B cell (primary cell): ENCODE measurements at regions not wholly inside any gene's neighbourhood (a gene's known extent, or its start where the extent isn't known, plus 50 kb on each side); places are given as distances from the start of the nearest gene placed in this dataset.

ENCODE experiments used
- ATAC-seq: fragments of 200-7000 bp; cut with Tn5 transposase; one replicate; pipeline ENCODE4 v1.10.0; 2021; ENCODE audit warnings: low read depth, mild to moderate bottlenecking, moderate number of reproducible peaks, moderate library complexity
- CTCF ChIA-PET: fragments of 350-600 bp; sonication (Branson Sonifier 250); formaldehyde crosslinking; loops from one replicate; lab custom pipeline; 2021; ENCODE audit warnings: antibody characterized with exemption, inconsistent platforms; lab: Charles Lee
- POLR2A ChIA-PET: fragments of 350-600 bp; sonication (Branson Sonifier 250); formaldehyde crosslinking; loops from one replicate; lab custom pipeline; 2021; ENCODE audit warnings: antibody characterized with exemption; lab: Charles Lee
- DNase-seq: peaks from one replicate; pipeline ENCODE4 v3.0.0; 2013
- H2AFZ ChIP-seq: 2 replicates; pipeline ENCODE4 v1.6.1; 2012; ENCODE audit warnings: mild to moderate bottlenecking, low read depth, low read length; ENCODE audit not compliant: insufficient read depth, poor library complexity, severe bottlenecking
- H3K27ac ChIP-seq, 2 donors: 1 replicate in 1 of 2; 2 replicates in 1 of 2; pipeline ENCODE4 v1.5.1; 2012 to 2013; ENCODE audit warnings: low read length in 2 of 2, mild to moderate bottlenecking in 2 of 2, moderate library complexity in 1 of 2
- H3K27me3 ChIP-seq, 4 experiments: fragments of 200-600 bp in 1 of 4; sonication (generic) in 1 of 4; replicated peaks in 1 of 4; 1 replicate in 2 of 4; 2 replicates in 2 of 4; pipeline versions ENCODE4 v1.6.1 to v1.7.0; 2013 to 2016; ENCODE audit warnings: low read length in 3 of 4, mild to moderate bottlenecking in 2 of 4, mixed read lengths in 1 of 4, moderate library complexity in 1 of 4; ENCODE audit not compliant: insufficient read depth in 4 of 4, control insufficient read depth in 3 of 4; ENCODE audit errors: control extremely low read depth in 1 of 4
- H3K36me3 ChIP-seq, 2 experiments: replicated peaks in 1 of 2; 1 replicate in 1 of 2; 2 replicates in 1 of 2; pipeline versions ENCODE4 v1.6.1 to v1.7.1; 2013; ENCODE audit warnings: low read length in 1 of 2; ENCODE audit not compliant: insufficient read depth in 2 of 2, control insufficient read depth in 1 of 2; ENCODE audit errors: control extremely low read depth in 1 of 2, extremely low read depth in 1 of 2
- H3K4me1 ChIP-seq, 2 donors: fragments of 200-600 bp in 1 of 2; sonication (generic) in 1 of 2; 1 replicate in 1 of 2; 2 replicates in 1 of 2; pipeline versions ENCODE4 v1.5.1 to v1.6.1; 2013 to 2017; ENCODE audit warnings: low read length in 2 of 2; ENCODE audit not compliant: control insufficient read depth in 2 of 2, insufficient read depth in 2 of 2
- H3K4me2 ChIP-seq: replicated peaks from 2 replicates; pipeline ENCODE3; 2012; ENCODE audit warnings: mild to moderate bottlenecking, low read depth, low read length; ENCODE audit not compliant: poor library complexity, severe bottlenecking
- H3K4me3 ChIP-seq, 5 experiments: fragments of 200-600 bp in 1 of 5; sonication (generic) in 1 of 5; 1 replicate in 3 of 5; 2 replicates in 2 of 5; pipeline versions ENCODE4 v1.5.1 to v1.7.0; 2011 to 2016; ENCODE audit warnings: low read length in 4 of 5, mild to moderate bottlenecking in 4 of 5, low read depth in 2 of 5, control low read depth in 1 of 5, moderate library complexity in 1 of 5; ENCODE audit not compliant: insufficient read depth in 1 of 5; ENCODE audit errors: control extremely low read depth in 1 of 5, extremely low read depth in 1 of 5
- H3K79me2 ChIP-seq: fragments of 200-600 bp; sonication (generic); one replicate; pipeline ENCODE4 v1.6.0; 2016; ENCODE audit warnings: low read length; ENCODE audit not compliant: control insufficient read depth, insufficient read depth
- H3K9ac ChIP-seq: fragments of 200-600 bp; sonication (generic); 2 replicates; pipeline ENCODE4 v1.6.1; 2017; ENCODE audit warnings: mild to moderate bottlenecking, low read length, moderate library complexity
- H3K9me3 ChIP-seq, 3 donors: one replicate each; pipeline versions ENCODE4 v1.6.1 to v1.7.1; 2013; ENCODE audit warnings: low read length in 2 of 3; ENCODE audit not compliant: control insufficient read depth in 2 of 3, insufficient read depth in 1 of 3; ENCODE audit errors: control extremely low read depth in 1 of 3
- H4K20me1 ChIP-seq: 2 replicates; pipeline ENCODE4 v1.6.0; 2012; ENCODE audit warnings: mild to moderate bottlenecking, low read length; ENCODE audit not compliant: insufficient read depth, control insufficient read depth, poor library complexity, severe bottlenecking
- H3K27ac Mint-ChIP-seq: one replicate; pipeline ENCODE4 v1.8.0; 2021; ENCODE audit warnings: mixed read lengths
- H3K27me3 Mint-ChIP-seq: one replicate; pipeline ENCODE4 v1.8.0; 2021; ENCODE audit warnings: mixed read lengths
- H3K4me1 Mint-ChIP-seq: one replicate; pipeline ENCODE4 v1.8.0; 2021; ENCODE audit warnings: mixed read lengths
- H3K4me3 Mint-ChIP-seq: one replicate; pipeline ENCODE4 v1.8.0; 2021; ENCODE audit warnings: mixed read lengths
- H3K9me3 Mint-ChIP-seq: one replicate; pipeline ENCODE4 v1.8.0; 2022; ENCODE audit warnings: mixed read lengths; ENCODE audit not compliant: insufficient read depth
- EZH2 ChIP-seq: IDR thresholded peaks from 2 replicates; pipeline ENCODE4 v1.6.1; 2012; ENCODE audit warnings: borderline replicate concordance, low read depth, mild to moderate bottlenecking, moderate library complexity, low read length; ENCODE audit not compliant: insufficient read depth, poor library complexity, severe bottlenecking
- WGBS: methylation state at CpG from one replicate; pipeline ENCODE4 v1.1.5; 2013; ENCODE audit warnings: missing lambda C conversion rate; ENCODE audit not compliant: insufficient coverage; 5-methylcytosine and 5-hydroxymethylcytosine counted together
- intact Hi-C: fragments of 100-400 bp; cut with micrococcal nuclease; formaldehyde crosslinking; loops from one replicate; pipeline ENCODE4 v1.10.0; 2022
- TF ChIP-seq, protein P1 (sequence below): fragments of 200-600 bp; IDR thresholded peaks from one replicate; pipeline ENCODE4 v1.8.0; 2022; ENCODE audit warnings: antibody characterized with exemption, mild to moderate bottlenecking

DNA sequence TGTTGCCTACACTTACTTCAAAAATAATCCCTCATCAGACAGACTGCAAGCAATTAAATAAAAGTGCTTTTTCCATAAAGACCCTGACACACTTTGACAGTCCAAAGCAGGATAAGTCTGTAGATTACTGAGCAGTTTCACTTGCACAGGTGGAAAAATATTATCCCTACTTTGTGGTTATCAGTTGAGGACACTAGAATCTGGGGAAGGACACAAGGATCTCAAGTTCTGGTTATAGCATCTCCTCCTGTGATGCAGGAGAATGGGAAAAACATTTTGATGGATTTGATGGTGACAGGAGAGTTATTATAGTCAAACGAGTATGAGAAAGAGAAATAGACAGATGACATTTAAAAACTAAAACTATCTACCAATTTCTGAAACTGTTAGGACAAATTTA, 122.9 kb upstream of the PCDH9 start:
- H3K27ac Mint-ChIP-seq: no peak overlapping the region
- Histone ChIP-seq H3K9ac (no peak overlapping the region), H3K27ac (no peak overlapping the region), H3K27me3 (no peaks in the 10 kb centered on the region), H3K9me3 (no peaks in the 10 kb centered on the region), H3K4me2 (no peak overlapping the region), H3K79me2 (no peaks in the 10 kb centered on the region), H3K36me3 (no peaks in the 10 kb centered on the region), H3K4me3 (no peak overlapping the region), H3K4me1 (no peaks in the 10 kb centered on the region), H4K20me1 (no peaks in the 10 kb centered on the region), H2AFZ (no peak overlapping the region)
- no peak for TF ChIP-seq EZH2
- TF ChIP-seq, protein P1, sequence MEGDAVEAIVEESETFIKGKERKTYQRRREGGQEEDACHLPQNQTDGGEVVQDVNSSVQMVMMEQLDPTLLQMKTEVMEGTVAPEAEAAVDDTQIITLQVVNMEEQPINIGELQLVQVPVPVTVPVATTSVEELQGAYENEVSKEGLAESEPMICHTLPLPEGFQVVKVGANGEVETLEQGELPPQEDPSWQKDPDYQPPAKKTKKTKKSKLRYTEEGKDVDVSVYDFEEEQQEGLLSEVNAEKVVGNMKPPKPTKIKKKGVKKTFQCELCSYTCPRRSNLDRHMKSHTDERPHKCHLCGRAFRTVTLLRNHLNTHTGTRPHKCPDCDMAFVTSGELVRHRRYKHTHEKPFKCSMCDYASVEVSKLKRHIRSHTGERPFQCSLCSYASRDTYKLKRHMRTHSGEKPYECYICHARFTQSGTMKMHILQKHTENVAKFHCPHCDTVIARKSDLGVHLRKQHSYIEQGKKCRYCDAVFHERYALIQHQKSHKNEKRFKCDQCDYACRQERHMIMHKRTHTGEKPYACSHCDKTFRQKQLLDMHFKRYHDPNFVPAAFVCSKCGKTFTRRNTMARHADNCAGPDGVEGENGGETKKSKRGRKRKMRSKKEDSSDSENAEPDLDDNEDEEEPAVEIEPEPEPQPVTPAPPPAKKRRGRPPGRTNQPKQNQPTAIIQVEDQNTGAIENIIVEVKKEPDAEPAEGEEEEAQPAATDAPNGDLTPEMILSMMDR: no peak
- ChIA-PET CTCF (no interaction called here), POLR2A (no interaction called here)
- intact Hi-C loops: no loop called here
- peaks cover 3% of the 10 kb centered on the region for H3K4me1 Mint-ChIP-seq
- ATAC-seq: no peak
- no peak for DNase-seq
- H3K4me3 Mint-ChIP-seq: no peak overlapping the region
- no peaks in the 10 kb centered on the region for H3K27me3 Mint-ChIP-seq
- WGBS: no CpG with 5 or more reads among the region's 1 CpG
- H3K9me3 Mint-ChIP-seq: no peaks in the 10 kb centered on the region

GRCh38 chr13:67351909-67352308, 121.8 kb upstream of the PCDH9 start:
- Histone ChIP-seq H3K9ac (no peak overlapping the region), H3K27ac (no peak overlapping the region), H3K4me1 (no peaks in the 10 kb centered on the region), H3K9me3 (no peaks in the 10 kb centered on the region), H2AFZ (no peak overlapping the region), H3K4me3 (no peak overlapping the region), H3K4me2 (no peak overlapping the region), H3K27me3 (no peaks in the 10 kb centered on the region), H3K79me2 (no peaks in the 10 kb centered on the region), H4K20me1 (no peaks in the 10 kb centered on the region), H3K36me3 (no peaks in the 10 kb centered on the region)
- WGBS: no CpG with 5 or more reads among the region's 1 CpG
- no peaks in the 10 kb centered on the region for H3K27me3 Mint-ChIP-seq
- peaks cover 3% of the 10 kb centered on the region for H3K4me1 Mint-ChIP-seq
- TF ChIP-seq EZH2: no peak
- TF ChIP-seq, protein P1: no peak
- intact Hi-C loops: no loop called here
- no peak overlapping the region for H3K4me3 Mint-ChIP-seq
- ChIA-PET CTCF (no interaction called here), POLR2A (no interaction called here)
- DNase-seq (no peak), ATAC-seq (no peak)
- no peak overlapping the region for H3K27ac Mint-ChIP-seq
- no peaks in the 10 kb centered on the region for H3K9me3 Mint-ChIP-seq
